Stimulated activated naive B cell treated with anti-CD40 and anti-IgM and Interleukin-4, amounts not matched to agents 10 μg/mL and 1 μg/mL and 100 μg/mL, for 72 hours (primary cell): ENCODE measurements at regions not wholly inside any gene's neighbourhood (a gene's known extent, or its start where the extent isn't known, plus 50 kb on each side); places are given as distances from the start of the nearest gene placed in this dataset.

Experiments
- ATAC-seq, 2 donors: fragments of 150-1000 bp; cut with Tn5 transposase; replicated peaks; 2 replicates each; pipeline ENCODE4 v1.10.0; 2021; ENCODE audit warnings: moderate library complexity in 1 of 2
- DNase-seq: peaks from one replicate; pipeline ENCODE4 v3.0.0; 2021
- H3K27ac Mint-ChIP-seq: one replicate; pipeline ENCODE4 v1.8.0; 2022; ENCODE audit warnings: mild to moderate bottlenecking, mixed read lengths
- H3K27me3 Mint-ChIP-seq, 2 donors: one replicate each; pipeline ENCODE4 v1.8.0; 2022; ENCODE audit warnings: mixed read lengths in 2 of 2
- H3K36me3 Mint-ChIP-seq, 2 donors: one replicate each; pipeline ENCODE4 v1.8.0; 2022; ENCODE audit warnings: mixed read lengths in 2 of 2, mild to moderate bottlenecking in 1 of 2
- H3K4me1 Mint-ChIP-seq, 2 donors: one replicate each; pipeline ENCODE4 v1.8.0; 2022; ENCODE audit warnings: mixed read lengths in 2 of 2, mild to moderate bottlenecking in 1 of 2
- H3K4me3 Mint-ChIP-seq, 2 donors: one replicate each; pipeline ENCODE4 v1.8.0; 2022; ENCODE audit warnings: mild to moderate bottlenecking in 2 of 2, mixed read lengths in 2 of 2, moderate library complexity in 1 of 2
- H3K9me3 Mint-ChIP-seq, 2 donors: one replicate each; pipeline ENCODE4 v1.8.0; 2022; ENCODE audit warnings: mixed read lengths in 2 of 2, mild to moderate bottlenecking in 1 of 2

DNA sequence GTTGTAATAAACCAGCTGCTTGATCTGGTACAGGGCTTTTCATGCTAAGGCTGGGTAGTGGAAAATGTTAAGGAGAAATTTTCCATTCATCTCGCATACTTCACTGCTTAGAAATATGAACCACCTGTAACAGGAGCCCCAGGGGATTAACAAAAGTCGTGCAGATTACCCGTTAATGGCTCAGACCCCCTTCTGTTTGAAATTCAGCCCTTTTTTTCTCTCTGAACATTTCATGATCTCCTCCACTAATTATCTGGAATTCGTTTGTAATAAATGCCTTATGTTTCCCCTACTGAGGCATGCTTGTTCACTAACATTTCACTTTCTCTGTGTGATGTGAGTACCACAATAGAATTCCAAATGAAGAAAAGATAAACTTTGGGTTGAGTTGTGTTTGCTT lies 336.4 kb upstream of the HSF2 start:
- DNase-seq: no peak
- H3K27me3 Mint-ChIP-seq: no peaks in the 10 kb centered on the region
- H3K4me1 Mint-ChIP-seq: no peaks in the 10 kb centered on the region
- H3K36me3 Mint-ChIP-seq: no peaks in the 10 kb centered on the region
- H3K9me3 Mint-ChIP-seq: no peaks in the 10 kb centered on the region
- ATAC-seq: no peak
- H3K27ac Mint-ChIP-seq: no peak overlapping the region
- H3K4me3 Mint-ChIP-seq: no peak overlapping the region

DNA sequence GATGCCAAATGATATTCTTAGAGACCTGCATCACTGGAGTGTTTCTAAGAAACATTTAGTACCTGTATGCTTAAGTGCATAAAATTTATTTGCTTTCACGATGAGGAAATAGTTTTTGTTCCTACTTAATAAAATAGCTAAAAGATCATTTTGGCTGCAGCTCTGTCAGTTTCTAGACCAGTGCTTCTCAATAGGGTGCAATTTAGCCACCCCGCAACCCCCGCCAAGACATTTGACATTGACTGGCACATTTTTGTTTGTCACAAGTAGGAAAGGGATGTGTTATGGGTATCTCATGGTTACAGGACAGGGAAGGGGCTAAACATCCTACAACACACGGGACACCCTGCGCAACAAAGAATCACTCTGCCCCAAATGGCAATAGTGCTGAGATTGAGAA lies 335.7 kb upstream of the HSF2 start:
- no peaks in the 10 kb centered on the region for H3K36me3 Mint-ChIP-seq
- H3K4me3 Mint-ChIP-seq: no peak overlapping the region
- no peaks in the 10 kb centered on the region for H3K9me3 Mint-ChIP-seq
- H3K27me3 Mint-ChIP-seq: no peaks in the 10 kb centered on the region
- ATAC-seq: no peak
- no peak for DNase-seq
- no peaks in the 10 kb centered on the region for H3K4me1 Mint-ChIP-seq
- H3K27ac Mint-ChIP-seq: no peak overlapping the region

DNA sequence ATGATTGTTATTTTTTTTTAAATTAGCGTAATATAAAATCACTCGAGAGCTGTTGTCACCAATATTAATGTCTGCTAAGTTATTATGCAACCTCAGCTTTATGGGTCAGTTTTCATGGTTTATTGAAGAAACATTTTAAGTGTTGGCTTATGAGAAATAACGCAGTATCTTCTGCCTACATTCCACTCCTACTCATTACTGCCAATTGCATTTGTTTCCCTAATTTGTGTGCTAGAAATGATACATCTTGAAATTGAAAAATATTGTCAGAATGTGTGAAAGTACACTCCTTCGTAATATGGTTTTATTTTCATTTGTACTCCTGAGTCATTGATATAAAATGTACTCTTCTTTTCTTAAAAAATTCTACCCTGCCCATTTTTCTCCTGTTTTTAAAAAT lies 333.3 kb upstream of the HSF2 start:
- DNase-seq (no peak), ATAC-seq (no peak)
- H3K4me1 Mint-ChIP-seq: no peaks in the 10 kb centered on the region
- H3K27ac Mint-ChIP-seq: no peak overlapping the region
- no peaks in the 10 kb centered on the region for H3K27me3 Mint-ChIP-seq
- no peak overlapping the region for H3K4me3 Mint-ChIP-seq
- H3K9me3 Mint-ChIP-seq: no peaks in the 10 kb centered on the region
- H3K36me3 Mint-ChIP-seq: no peaks in the 10 kb centered on the region

DNA sequence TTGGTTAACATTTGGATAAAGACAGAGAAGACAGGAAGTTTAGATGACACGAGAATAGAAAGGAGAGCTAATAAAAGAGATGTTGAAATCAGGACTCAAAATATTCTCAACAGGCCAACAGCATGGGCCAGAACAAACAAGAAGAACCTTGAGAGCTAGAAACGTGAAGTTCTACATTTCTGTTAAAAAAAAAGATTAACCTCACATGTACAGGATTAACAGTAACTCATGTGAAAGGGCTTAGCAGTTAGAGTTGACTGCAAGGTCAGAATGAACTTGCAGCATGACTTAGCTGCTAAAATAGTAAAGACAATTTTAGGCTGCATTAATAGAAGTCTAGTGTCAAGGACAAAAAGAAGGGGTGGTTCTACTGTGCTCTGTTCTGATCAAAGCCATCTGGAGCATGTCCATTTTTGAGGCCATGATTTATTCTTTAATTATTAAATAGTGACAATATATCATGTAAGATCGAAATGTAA lies 331.1 kb upstream of the HSF2 start:
- H3K4me1 Mint-ChIP-seq: no peaks in the 10 kb centered on the region
- DNase-seq (no peak), ATAC-seq (no peak)
- H3K27me3 Mint-ChIP-seq: no peaks in the 10 kb centered on the region
- no peaks in the 10 kb centered on the region for H3K36me3 Mint-ChIP-seq
- no peaks in the 10 kb centered on the region for H3K9me3 Mint-ChIP-seq
- H3K27ac Mint-ChIP-seq: no peak overlapping the region
- H3K4me3 Mint-ChIP-seq: no peak overlapping the region

DNA sequence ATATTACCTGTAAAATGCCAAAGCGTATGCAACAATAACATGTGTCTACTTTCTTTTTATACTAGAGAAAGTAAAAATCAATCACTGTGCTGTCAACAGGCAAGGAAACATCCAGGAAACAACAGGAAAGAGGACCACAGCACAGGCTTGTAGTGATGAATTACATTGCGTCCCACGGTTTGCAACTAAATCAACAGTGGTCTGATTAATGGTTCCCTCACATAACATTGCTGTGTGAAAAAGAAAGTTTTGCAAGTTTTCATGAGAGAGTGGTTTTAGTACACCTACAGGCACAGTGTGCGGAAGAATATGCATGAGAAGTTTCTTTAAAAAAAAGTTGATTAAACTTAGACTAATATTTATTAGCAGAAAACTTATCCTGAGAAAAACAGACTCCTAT lies 329.5 kb upstream of the HSF2 start:
- Mint-ChIP-seq H3K27ac (no peak overlapping the region), H3K4me1 (no peaks in the 10 kb centered on the region), H3K27me3 (no peaks in the 10 kb centered on the region), H3K4me3 (no peak overlapping the region), H3K36me3 (no peaks in the 10 kb centered on the region), H3K9me3 (no peaks in the 10 kb centered on the region)
- DNase-seq: no peak
- ATAC-seq: no peak

DNA sequence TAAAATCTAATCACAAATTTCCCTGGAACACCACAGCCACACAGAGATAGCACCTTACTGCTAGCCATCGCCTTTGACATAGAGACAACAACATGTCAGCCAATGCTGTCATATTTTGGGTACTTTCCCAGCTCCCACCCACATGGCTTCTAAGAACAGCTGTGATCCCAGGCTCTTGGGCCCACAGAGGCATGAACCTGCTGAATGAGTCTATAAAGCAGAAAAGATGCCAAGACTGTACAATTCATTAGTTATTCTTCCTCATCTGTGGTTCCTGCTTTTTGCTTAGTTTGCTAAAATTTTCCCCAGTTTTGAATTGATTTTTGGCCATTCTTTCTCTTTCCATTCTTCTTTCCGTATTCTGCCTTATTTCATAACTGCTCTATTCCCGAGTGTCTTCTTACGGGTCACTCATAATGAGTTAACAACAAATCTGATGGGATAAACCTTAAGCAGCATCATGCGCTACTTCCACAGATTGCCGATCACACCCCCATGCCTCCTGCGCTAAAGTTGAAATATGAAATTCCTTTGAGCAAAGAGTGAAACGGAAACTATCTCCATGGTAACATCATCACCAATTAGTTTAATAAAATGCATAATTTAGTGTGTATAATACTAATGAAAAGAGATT lies 327.3 kb upstream of the HSF2 start:
- no peak overlapping the region for H3K27ac Mint-ChIP-seq
- H3K4me3 Mint-ChIP-seq: no peak overlapping the region
- H3K27me3 Mint-ChIP-seq: no peaks in the 10 kb centered on the region
- H3K36me3 Mint-ChIP-seq: no peaks in the 10 kb centered on the region
- no peak for ATAC-seq
- H3K4me1 Mint-ChIP-seq: no peaks in the 10 kb centered on the region
- no peaks in the 10 kb centered on the region for H3K9me3 Mint-ChIP-seq
- no peak for DNase-seq

DNA sequence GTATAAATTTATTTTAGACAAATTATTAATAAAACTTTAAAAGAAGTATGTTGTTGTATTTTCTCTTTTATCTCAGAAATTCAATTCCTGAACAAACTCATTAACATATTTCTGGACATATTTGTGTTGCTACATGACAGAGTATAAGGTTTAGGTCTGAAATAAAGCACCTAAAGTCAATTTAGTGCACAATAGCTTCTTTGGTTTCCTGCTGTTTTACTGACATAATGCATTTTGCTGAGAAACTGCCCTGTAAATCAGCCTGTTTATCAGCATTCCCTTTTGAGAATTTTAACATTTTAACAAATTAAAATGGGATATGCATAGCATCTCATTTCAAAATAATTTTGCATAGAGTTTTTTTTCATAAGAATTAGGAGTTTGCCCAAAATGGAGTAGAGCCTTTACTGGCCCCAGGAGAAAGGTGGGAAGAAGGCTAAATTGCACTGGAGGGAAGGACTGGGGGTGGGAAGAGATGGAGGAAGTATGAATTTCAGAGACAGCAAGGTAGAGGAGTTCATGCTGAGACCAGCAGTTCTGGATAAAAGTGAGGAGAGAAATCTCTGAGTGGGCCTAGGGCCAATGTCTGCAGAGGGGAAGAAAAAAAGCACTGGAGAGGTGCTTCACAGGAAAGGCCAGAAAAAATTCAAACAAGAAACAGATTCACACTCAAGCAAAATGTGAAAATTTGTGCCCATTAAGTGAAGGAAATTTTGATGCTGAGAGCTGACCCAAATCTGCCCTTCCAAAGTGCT lies 324.2 kb upstream of the HSF2 start:
- no peak overlapping the region for H3K4me3 Mint-ChIP-seq
- no peak overlapping the region for H3K27ac Mint-ChIP-seq
- H3K9me3 Mint-ChIP-seq: no peaks in the 10 kb centered on the region
- DNase-seq: no peak
- no peaks in the 10 kb centered on the region for H3K27me3 Mint-ChIP-seq
- H3K4me1 Mint-ChIP-seq: no peaks in the 10 kb centered on the region
- H3K36me3 Mint-ChIP-seq: no peaks in the 10 kb centered on the region
- no peak for ATAC-seq

DNA sequence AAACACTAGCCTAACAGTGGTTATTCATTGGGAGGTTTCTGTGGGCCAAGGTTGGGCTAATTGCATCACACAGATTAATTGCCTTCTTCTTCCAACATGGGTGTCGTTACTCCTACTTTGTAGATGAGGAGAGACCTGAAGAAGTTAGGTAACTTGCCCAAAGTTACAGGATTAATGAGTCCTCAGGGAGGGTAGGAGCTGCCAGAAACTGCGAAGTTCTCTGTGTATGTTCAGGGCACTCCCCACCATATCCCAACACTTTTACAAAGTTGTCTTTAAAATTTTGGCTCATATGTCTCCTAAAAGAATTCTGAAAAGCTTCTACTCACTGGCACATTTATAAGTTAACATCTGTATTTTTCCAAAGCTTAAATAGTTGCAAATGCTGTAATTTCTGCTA lies 323.5 kb upstream of the HSF2 start:
- Mint-ChIP-seq H3K36me3 (no peaks in the 10 kb centered on the region), H3K4me3 (no peak overlapping the region), H3K27ac (no peak overlapping the region), H3K27me3 (no peaks in the 10 kb centered on the region), H3K9me3 (no peaks in the 10 kb centered on the region), H3K4me1 (no peaks in the 10 kb centered on the region)
- DNase-seq: no peak
- ATAC-seq: no peak

DNA sequence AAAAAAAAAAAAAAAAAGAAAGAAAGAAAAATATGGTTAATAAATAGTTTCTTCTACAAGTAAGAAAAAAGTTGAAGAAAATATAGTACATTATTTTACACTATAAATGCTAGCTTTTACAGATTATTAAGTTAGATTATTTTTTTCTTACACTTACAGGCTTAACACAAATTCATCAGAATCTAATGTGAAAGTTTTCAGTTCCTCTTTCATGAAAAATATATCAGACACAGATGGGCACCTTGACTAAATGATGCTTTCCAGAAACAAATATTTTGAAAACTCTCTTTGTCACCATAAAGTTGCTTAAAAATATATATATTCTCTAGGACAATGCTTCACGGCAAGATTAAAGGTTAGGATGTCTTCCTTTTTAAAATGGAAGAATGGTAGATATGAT lies 321.8 kb upstream of the HSF2 start:
- no peak for ATAC-seq
- Mint-ChIP-seq H3K27me3 (no peaks in the 10 kb centered on the region), H3K27ac (no peak overlapping the region), H3K4me1 (no peaks in the 10 kb centered on the region), H3K36me3 (no peaks in the 10 kb centered on the region), H3K4me3 (no peak overlapping the region), H3K9me3 (no peaks in the 10 kb centered on the region)
- no peak for DNase-seq

DNA sequence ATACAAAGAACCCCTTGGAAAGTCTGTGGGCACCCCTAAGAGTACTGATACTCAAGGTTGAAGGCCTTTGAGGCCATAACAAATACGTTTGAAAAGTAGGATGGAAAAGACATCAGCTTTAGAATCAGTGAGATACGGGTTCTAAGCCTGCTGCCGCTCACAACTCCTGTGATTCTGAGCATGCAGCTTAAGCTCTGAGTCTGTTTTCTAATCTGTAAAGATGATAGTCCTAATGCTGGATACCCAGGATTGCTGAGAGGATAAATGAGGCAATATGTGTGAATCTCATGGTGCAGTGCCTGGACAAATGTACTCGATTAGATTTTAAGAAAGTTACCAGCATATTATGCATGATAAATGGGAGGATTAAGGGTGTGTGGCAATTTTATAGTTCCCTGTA lies 321.0 kb upstream of the HSF2 start:
- DNase-seq (no peak), ATAC-seq (no peak)
- Mint-ChIP-seq H3K27me3 (no peaks in the 10 kb centered on the region), H3K4me3 (no peak overlapping the region), H3K4me1 (no peaks in the 10 kb centered on the region), H3K36me3 (no peaks in the 10 kb centered on the region), H3K9me3 (no peaks in the 10 kb centered on the region), H3K27ac (no peak overlapping the region)

DNA sequence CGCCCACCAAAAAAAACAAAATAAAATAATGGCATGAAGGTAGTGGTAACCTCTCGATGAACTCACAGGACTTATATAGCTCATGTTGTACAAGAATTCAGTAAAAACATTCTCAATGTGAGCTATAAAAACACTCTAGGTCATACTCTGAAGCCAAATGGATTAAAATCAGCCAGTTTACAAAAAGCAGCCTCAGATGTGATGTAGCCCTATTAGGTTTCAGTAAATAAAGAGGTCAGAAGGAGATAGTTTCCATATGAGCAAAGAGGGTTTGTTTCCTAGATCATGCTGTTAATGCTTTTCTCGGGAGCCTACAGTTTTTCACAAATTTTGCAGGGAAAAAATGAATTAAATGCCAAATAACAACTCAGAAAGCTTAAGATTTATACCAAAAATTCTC lies 319.5 kb upstream of the HSF2 start:
- no peak for DNase-seq
- Mint-ChIP-seq H3K36me3 (no peaks in the 10 kb centered on the region), H3K4me3 (no peak overlapping the region), H3K27ac (no peak overlapping the region), H3K27me3 (no peaks in the 10 kb centered on the region), H3K4me1 (no peaks in the 10 kb centered on the region), H3K9me3 (no peaks in the 10 kb centered on the region)
- ATAC-seq: no peak

DNA sequence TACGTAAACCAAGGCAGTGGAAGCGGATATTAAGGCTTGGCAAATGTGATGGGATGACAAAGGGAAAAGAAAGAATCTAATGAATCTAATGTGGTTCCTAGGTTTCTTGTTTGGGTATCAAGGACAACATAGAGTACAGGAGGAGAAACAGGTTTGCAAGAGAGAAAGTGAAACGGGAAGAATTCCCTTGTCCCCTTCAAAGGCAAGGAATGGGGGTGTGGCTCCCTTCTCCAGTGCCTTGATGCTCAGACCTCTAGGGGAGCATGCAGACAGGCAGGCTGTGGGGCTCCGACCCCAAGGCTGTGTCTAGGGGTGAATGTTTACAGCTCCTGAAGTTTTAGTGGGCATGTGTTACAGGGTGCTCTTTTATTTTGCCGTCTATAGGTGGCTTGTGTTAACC lies 317.5 kb upstream of the HSF2 start:
- Mint-ChIP-seq H3K4me1 (no peaks in the 10 kb centered on the region), H3K36me3 (no peaks in the 10 kb centered on the region), H3K27me3 (no peaks in the 10 kb centered on the region), H3K4me3 (no peak overlapping the region), H3K27ac (no peak overlapping the region), H3K9me3 (no peaks in the 10 kb centered on the region)
- ATAC-seq: no peak
- no peak for DNase-seq

DNA sequence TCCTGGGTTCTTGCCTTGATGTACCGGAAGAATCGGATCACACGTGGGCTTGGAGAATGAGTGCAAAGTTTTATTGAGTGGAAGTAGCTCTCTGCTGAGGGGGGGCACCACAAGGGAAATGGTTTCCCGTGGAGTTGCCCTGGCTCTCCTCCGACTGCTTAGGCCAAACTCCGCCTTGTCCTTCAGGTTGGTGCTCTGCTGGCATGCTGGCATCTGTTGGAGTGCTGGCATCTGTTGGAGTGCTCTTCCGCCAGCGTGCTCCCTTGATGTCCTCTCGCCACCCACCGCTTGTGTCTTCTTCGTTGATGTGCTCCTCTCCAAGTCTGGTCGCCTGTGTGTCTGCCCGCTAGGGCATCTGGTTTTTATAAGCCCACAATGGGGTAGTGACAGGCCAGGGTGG lies 317.1 kb upstream of the HSF2 start:
- Mint-ChIP-seq H3K27me3 (no peaks in the 10 kb centered on the region), H3K4me1 (no peaks in the 10 kb centered on the region), H3K4me3 (no peak overlapping the region), H3K27ac (no peak overlapping the region), H3K9me3 (no peaks in the 10 kb centered on the region), H3K36me3 (no peaks in the 10 kb centered on the region)
- ATAC-seq: no peak
- no peak for DNase-seq

DNA sequence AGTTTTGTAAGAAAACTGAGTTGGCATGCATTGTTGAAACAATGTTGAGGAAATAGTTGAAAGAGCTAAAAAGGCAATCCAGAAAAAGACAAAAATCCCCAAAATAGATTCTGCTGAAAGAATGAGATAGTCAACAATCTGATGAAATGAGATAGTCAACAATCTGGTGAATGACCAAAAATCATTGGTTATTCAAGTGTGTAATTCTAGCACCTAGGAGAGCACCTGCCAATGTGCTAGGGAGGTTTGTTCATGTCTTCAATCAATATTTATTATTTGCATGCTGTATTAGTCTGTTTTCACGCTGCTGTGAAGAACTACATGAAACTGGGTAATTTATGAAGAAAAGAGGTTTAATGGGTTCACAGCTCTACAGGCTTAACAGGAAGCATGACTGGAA lies 307.1 kb upstream of the HSF2 start:
- ATAC-seq: no peak
- no peaks in the 10 kb centered on the region for H3K36me3 Mint-ChIP-seq
- no peaks in the 10 kb centered on the region for H3K27me3 Mint-ChIP-seq
- no peaks in the 10 kb centered on the region for H3K9me3 Mint-ChIP-seq
- DNase-seq: no peak
- H3K4me3 Mint-ChIP-seq: no peak overlapping the region
- no peaks in the 10 kb centered on the region for H3K4me1 Mint-ChIP-seq
- H3K27ac Mint-ChIP-seq: no peak overlapping the region

DNA sequence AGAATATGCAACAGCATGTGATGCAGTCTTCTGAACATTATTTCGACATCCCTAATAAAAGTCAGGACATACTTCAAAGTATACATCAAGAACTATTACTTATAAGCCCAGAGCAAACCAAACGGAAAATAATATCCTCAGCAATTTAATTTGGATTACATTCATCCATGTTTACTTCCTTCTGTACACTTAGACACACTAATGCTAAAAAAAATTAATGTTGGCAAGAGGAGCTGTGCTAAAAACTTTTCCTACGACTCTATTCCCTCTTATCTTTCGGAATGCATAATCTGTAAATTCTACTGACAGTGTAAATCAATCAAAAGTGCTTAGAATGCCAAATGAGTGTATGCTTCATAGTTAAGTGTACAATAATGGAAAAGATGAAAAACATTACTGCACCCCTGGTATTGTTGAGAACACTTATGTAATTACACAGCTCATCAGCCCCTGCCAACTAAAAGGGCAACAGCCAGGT lies 301.2 kb upstream of the HSF2 start:
- no peak for DNase-seq

More for the DNA sequence above, 301.2 kb upstream of the HSF2 start:
- ATAC-seq: no peak
- Mint-ChIP-seq H3K36me3 (no peaks in the 10 kb centered on the region), H3K27ac (no peak overlapping the region), H3K27me3 (no peaks in the 10 kb centered on the region), H3K9me3 (peaks cover 0 to 3% of the 10 kb centered on the region in 2 donors), H3K4me1 (no peaks in the 10 kb centered on the region), H3K4me3 (no peak overlapping the region)
